GM20000 (cell line): ENCODE measurements at regions not wholly inside any gene's neighbourhood (a gene's known extent, or its start where the extent isn't known, plus 50 kb on each side); places are given as distances from the start of the nearest gene placed in this dataset.
"Not testable (repeated sequence)": the region's sequence is repeated elsewhere in the genome, so short reads cannot be mapped to it uniquely, and the experiment has no call there.

Source experiments
- DNase-seq: peaks from one replicate; pipeline ENCODE4 v3.0.0; 2012; ENCODE audit warnings: low spot score
- CTCF ChIP-seq: IDR thresholded peaks from 2 replicates; pipeline ENCODE4 v1.5.1; 2012; ENCODE audit warnings: mild to moderate bottlenecking, control low read depth; ENCODE audit errors: extremely low read depth, missing control alignments

DNA sequence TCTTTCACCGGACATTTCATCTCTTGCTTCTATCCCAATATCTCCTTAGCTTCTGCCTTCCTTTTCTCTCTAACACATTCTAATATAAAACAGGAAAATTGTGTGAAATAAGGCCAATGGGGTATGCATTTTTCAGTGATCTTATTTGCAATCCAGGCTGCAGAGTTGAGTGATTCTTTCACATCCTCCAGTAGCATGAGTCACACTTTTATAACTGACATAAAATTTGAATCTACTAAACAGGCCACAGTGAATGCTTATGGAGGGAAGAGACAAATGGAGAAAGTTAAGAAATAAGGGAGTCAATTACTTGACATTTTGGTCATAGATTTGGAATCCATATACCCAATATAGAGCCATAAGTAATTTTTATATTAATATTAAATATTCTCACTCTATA, 1037.0 kb upstream of the SPRY2 start:
- TF ChIP-seq CTCF, result no peak
- no peak for DNase-seq

GRCh38 chr13:81375709-81376108, 1034.8 kb upstream of the SPRY2 start:
- DNase-seq, result no peak
- TF ChIP-seq CTCF, result no peak

GRCh38 chr13:81362711-81363110, 1021.8 kb upstream of the SPRY2 start:
- DNase-seq, result not testable (repeated sequence)

GRCh38 chr13:81350056-81350455, 1009.1 kb upstream of the SPRY2 start:
- DNase-seq, result no peak
- no peak for TF ChIP-seq CTCF

DNA sequence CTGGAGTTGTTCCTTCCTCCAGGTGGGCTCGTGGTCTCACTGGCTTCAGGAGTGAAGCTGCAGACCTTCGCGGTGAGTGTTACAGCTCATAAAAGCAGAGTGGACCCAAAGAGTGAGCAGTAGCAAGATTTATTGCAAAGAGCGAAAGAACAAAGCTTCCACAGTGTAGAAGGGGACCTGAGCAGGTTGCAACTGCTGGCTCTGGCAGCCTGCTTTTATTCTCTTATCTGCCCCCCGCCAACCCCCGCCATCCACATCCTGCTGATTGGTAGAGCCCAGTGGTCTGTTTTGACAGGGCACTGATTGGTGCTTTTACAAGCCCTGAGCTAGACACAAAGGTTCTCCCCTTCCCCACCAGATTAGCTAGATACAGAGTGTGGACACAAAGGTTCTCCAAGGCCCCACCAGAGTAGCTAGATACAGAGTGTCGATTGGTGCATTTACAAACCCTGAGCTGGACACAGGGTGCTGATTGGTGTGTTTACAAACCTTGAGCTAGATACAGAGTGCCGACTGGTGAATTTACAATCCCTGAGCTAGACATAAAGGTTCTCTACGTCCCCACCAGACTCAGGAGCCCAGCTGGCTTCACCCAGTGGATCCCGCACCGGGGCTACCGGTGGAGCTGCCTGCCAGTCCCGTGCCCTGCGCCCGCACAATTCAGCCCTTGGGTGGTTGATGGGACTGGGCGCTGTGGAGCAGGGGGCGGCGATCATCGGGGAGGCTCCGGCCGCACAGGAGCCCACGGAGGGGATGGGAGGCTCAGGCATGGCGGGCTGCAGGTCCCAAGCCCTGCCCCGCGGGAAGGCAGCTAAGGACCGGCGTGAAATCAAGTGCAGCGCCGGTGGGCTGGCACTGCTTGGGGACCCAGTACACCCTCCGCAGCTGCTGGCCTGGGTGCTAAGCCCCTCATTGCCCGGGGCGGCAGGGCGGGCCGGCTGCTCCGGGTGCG, 999.5 kb upstream of the SPRY2 start:
- DNase-seq, result not testable (repeated sequence)

- not testable (repeated sequence) for DNase-seq
Measured at GRCh38 chr13:81339666-81340065, 998.7 kb upstream of the SPRY2 start.

DNA sequence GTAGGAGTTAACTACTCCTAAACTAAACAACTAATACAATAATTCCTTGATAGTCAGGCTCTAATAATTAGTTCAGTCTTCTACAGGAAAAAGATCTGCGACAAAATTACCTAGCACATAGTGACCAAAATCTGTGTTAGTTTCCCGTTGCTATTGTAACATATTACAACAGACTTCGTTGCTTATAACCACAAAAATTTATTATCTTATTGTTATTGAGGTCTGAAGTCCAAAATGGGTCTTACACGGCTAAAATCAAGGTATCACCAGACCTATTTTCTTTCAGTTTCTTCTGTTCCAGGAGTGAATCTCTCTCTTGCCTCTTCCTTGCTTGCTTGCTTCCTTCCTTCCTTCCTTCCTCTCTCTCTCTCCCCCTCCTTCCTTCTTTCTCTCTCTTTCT, 993.6 kb upstream of the SPRY2 start:
- no peak for TF ChIP-seq CTCF
- DNase-seq, result no peak

DNA sequence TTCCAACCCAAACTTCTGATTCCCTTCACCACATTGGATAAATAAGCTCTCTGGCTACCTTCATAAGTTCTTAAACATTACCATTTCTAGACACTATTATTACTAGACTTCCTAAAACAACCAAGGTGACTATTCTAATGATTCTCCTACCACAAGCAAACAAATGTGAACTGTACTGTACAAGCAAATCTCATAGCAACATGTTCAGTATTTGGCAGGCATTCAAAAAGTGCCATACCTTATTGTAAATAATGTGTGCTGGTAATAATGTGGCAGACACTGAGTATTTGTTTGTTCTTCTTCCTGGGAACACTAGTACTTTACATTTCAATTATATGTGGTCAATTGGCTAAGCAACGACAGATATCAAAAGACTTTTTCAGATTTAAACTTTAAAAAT, 986.0 kb upstream of the SPRY2 start:
- no peak for DNase-seq

More for the DNA sequence above, 986.0 kb upstream of the SPRY2 start:
- TF ChIP-seq CTCF, result no peak
